GM18861 (cell line): ENCODE measurements at regions not wholly inside any gene's neighbourhood (a gene's known extent, or its start where the extent isn't known, plus 50 kb on each side); places are given as distances from the start of the nearest gene placed in this dataset.
"Not testable (repeated sequence)": the region's sequence is repeated elsewhere in the genome, so short reads cannot be mapped to it uniquely, and the experiment has no call there.

Experiments used
- ATAC-seq: cut with Tn5 transposase; IDR thresholded peaks from one replicate; pipeline ENCODE4 v1.9.1; 2021; ENCODE audit not compliant: unreplicated experiment

- no peak for ATAC-seq
These were observed 87.1 kb upstream of the KCNA1 start for GRCh38 chr12:4822572-4822971.

GRCh38 chr12:4824380-4824779 lies 85.3 kb upstream of the KCNA1 start:
- no peak for ATAC-seq

GRCh38 chr12:4825011-4825858 lies 84.5 kb upstream of the KCNA1 start:
- no peak for ATAC-seq

- no peak for ATAC-seq
These were observed 82.8 kb upstream of the KCNA1 start for GRCh38 chr12:4826909-4827308.

- ATAC-seq: no peak
These were observed 81.5 kb upstream of the KCNA1 start for GRCh38 chr12:4828176-4828575.

GRCh38 chr12:4829161-4829792 lies 80.4 kb upstream of the KCNA1 start:
- ATAC-seq: peak; percentile 82

- peak; percentile 8 for ATAC-seq
These were observed 79.9 kb upstream of the KCNA1 start for GRCh38 chr12:4829793-4830162.

GRCh38 chr12:4830556-4831210 lies 79.0 kb upstream of the KCNA1 start:
- no peak for ATAC-seq

- no peak for ATAC-seq
These were observed 76.7 kb upstream of the KCNA1 start for GRCh38 chr12:4833053-4833452.

- ATAC-seq: no peak
These were observed 76.2 kb upstream of the KCNA1 start for GRCh38 chr12:4833524-4833923.

GRCh38 chr12:4842401-4842800 lies 67.3 kb upstream of the KCNA1 start:
- not testable (repeated sequence) for ATAC-seq

GRCh38 chr12:4843907-4844306 lies 65.8 kb upstream of the KCNA1 start:
- no peak for ATAC-seq

- no peak for ATAC-seq
These were observed 62.0 kb upstream of the KCNA1 start for GRCh38 chr12:4847713-4848112.

GRCh38 chr12:4849115-4849541 lies 60.6 kb upstream of the KCNA1 start:
- ATAC-seq: no peak

GRCh38 chr12:4849795-4850345 lies 59.8 kb upstream of the KCNA1 start:
- no peak for ATAC-seq

GRCh38 chr12:4850857-4851380 lies 58.8 kb upstream of the KCNA1 start:
- ATAC-seq: no peak

- no peak for ATAC-seq
These were observed 57.4 kb upstream of the KCNA1 start for GRCh38 chr12:4852308-4852707.

GRCh38 chr12:4852911-4853310 lies 56.8 kb upstream of the KCNA1 start:
- no peak for ATAC-seq

GRCh38 chr12:4855121-4855924 lies 54.4 kb upstream of the KCNA1 start:
- no peak for ATAC-seq

GRCh38 chr12:4856596-4856995 lies 53.1 kb upstream of the KCNA1 start:
- ATAC-seq: no peak
